ENCODE measurements at regions not wholly inside any gene's neighbourhood (a gene's known extent, or its start where the extent isn't known, plus 50 kb on each side); places are given as distances from the start of the nearest gene placed in this dataset.

DNA sequence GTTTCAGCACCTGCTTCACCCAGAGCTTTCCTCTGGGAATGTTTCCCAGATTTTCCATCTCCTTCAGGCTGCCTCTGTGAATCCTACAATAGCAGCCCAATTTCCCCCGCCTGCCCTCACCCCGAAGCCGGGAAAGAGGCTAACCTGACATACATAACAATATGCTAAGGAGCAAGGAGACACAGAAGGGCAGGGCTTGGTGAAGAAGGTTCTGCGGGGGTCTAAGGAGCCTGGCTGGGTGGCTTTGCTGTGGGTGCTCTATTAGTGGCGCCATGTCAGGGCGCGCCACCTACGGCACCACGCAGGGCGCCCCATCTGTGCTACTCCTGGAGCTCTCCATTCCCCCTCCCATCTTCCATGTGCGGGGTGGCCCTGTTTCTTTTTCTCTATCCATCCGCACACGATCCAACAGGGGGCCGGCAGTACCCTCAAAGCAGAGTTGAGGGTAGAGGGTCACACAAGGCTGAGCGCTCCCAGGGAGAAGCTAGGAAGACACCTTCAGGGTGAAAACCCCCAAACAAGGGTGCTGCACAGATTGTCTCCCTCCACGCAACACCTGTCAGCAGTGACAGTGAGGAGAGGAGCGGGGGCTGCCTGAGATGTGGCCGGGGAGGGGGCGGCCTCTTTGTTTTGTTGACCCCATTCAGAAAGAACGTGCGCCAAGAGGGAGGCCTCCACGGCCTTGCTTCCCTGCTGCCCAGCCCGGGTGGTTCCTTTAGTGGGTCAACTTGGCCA is 101.4 kb downstream of the PDCL3 start:
- WGBS (ENCODE audit: insufficient coverage), result 99% methylated on average over 15 of the region's 23 CpGs
- TF ChIP-seq CTCF (IDR thresholded peaks at IDR 0.05) (no peak), EZH2 (IDR thresholded peaks at IDR 0.05; ENCODE audit: borderline replicate concordance, insufficient read depth, low read depth, low read length, poor library complexity, severe bottlenecking) (no peak)
- Mint-ChIP-seq H3K27me3 (peaks cover 28% of the 10 kb centered on the region), H3K27ac (no peak overlapping the region), H3K4me1 (no peaks in the 10 kb centered on the region), H3K9me3 (ENCODE audit: insufficient read depth) (no peaks in the 10 kb centered on the region), H3K4me3 (no peak overlapping the region)
- H3K4me2 ChIP-seq (replicated peaks; ENCODE audit: low read depth, low read length, poor library complexity, severe bottlenecking), result no peak overlapping the region
- H3K9me3 ChIP-seq (ENCODE audit: control extremely low read depth in 1 of 3, control insufficient read depth in 2 of 3, insufficient read depth in 1 of 3, low read length in 2 of 3), result no peaks in the 10 kb centered on the region
- H3K36me3 ChIP-seq (replicated peaks in 1 of 2; ENCODE audit: control extremely low read depth in 1 of 2, control insufficient read depth in 1 of 2, extremely low read depth in 1 of 2, insufficient read depth in 2 of 2, low read length in 1 of 2), result no peaks in the 10 kb centered on the region
- intact Hi-C loops (cut with micrococcal nuclease), result no loop called here
- no peaks in the 10 kb centered on the region for H3K79me2 ChIP-seq (ENCODE audit: control insufficient read depth, insufficient read depth, low read length)
- POLR2A ChIA-PET, result no interaction called here
- H3K27me3 ChIP-seq (replicated peaks in 1 of 4; ENCODE audit: control extremely low read depth in 1 of 4, control insufficient read depth in 3 of 4, insufficient read depth in 4 of 4, low read length in 3 of 4), result peaks cover 0 to 5% (median 0%) of the 10 kb centered on the region in 4 experiments
- H3K4me1 ChIP-seq (ENCODE audit: control insufficient read depth in 2 of 2, insufficient read depth in 2 of 2, low read length in 2 of 2), result no peaks in the 10 kb centered on the region
- no peak overlapping the region for H3K4me3 ChIP-seq (ENCODE audit: control extremely low read depth in 1 of 5, extremely low read depth in 1 of 5, insufficient read depth in 1 of 5, low read depth in 2 of 5, low read length in 4 of 5)
- H3K27ac ChIP-seq (ENCODE audit: low read length in 2 of 2), result no peak overlapping the region
- no peak overlapping the region for H2AFZ ChIP-seq (ENCODE audit: insufficient read depth, low read depth, low read length, poor library complexity, severe bottlenecking)
- no peak overlapping the region for H3K9ac ChIP-seq (ENCODE audit: low read length)
- no peak for DNase-seq
- no peaks in the 10 kb centered on the region for H4K20me1 ChIP-seq (ENCODE audit: control insufficient read depth, insufficient read depth, low read length, poor library complexity, severe bottlenecking)
- no peak for ATAC-seq (ENCODE audit: low read depth)
- CTCF ChIA-PET, result no interaction called here

- Mint-ChIP-seq H3K4me1 (no peaks in the 10 kb centered on the region), H3K27ac (no peak overlapping the region), H3K9me3 (ENCODE audit: insufficient read depth) (no peaks in the 10 kb centered on the region), H3K27me3 (peaks cover 24% of the 10 kb centered on the region), H3K4me3 (no peak overlapping the region)
- CTCF ChIA-PET, result no interaction called here
- H3K27me3 ChIP-seq (replicated peaks in 1 of 4; ENCODE audit: control extremely low read depth in 1 of 4, control insufficient read depth in 3 of 4, insufficient read depth in 4 of 4, low read length in 3 of 4), result peaks cover 0 to 5% (median 0%) of the 10 kb centered on the region in 4 experiments
- 43% methylated on average over 2 of the region's 2 CpGs for WGBS (ENCODE audit: insufficient coverage)
- H3K36me3 ChIP-seq (replicated peaks in 1 of 2; ENCODE audit: control extremely low read depth in 1 of 2, control insufficient read depth in 1 of 2, extremely low read depth in 1 of 2, insufficient read depth in 2 of 2, low read length in 1 of 2), result no peaks in the 10 kb centered on the region
- ATAC-seq (ENCODE audit: low read depth) (no peak), DNase-seq (no peak)
- POLR2A ChIA-PET, result no interaction called here
- no peak overlapping the region for H3K4me2 ChIP-seq (replicated peaks; ENCODE audit: low read depth, low read length, poor library complexity, severe bottlenecking)
- no peak overlapping the region for H2AFZ ChIP-seq (ENCODE audit: insufficient read depth, low read depth, low read length, poor library complexity, severe bottlenecking)
- H3K9me3 ChIP-seq (ENCODE audit: control extremely low read depth in 1 of 3, control insufficient read depth in 2 of 3, insufficient read depth in 1 of 3, low read length in 2 of 3), result no peaks in the 10 kb centered on the region
- H3K4me1 ChIP-seq (ENCODE audit: control insufficient read depth in 2 of 2, insufficient read depth in 2 of 2, low read length in 2 of 2), result no peaks in the 10 kb centered on the region
- TF ChIP-seq CTCF (IDR thresholded peaks at IDR 0.05) (no peak), EZH2 (IDR thresholded peaks at IDR 0.05; ENCODE audit: borderline replicate concordance, insufficient read depth, low read depth, low read length, poor library complexity, severe bottlenecking) (no peak)
- intact Hi-C loops (cut with micrococcal nuclease), result no loop called here
- no peak overlapping the region for H3K27ac ChIP-seq (ENCODE audit: low read length in 2 of 2)
- no peak overlapping the region for H3K9ac ChIP-seq (ENCODE audit: low read length)
- no peak overlapping the region for H3K4me3 ChIP-seq (ENCODE audit: control extremely low read depth in 1 of 5, extremely low read depth in 1 of 5, insufficient read depth in 1 of 5, low read depth in 2 of 5, low read length in 4 of 5)
- no peaks in the 10 kb centered on the region for H3K79me2 ChIP-seq (ENCODE audit: control insufficient read depth, insufficient read depth, low read length)
- H4K20me1 ChIP-seq (ENCODE audit: control insufficient read depth, insufficient read depth, low read length, poor library complexity, severe bottlenecking), result no peaks in the 10 kb centered on the region
Observed at GRCh38 chr2:100664756-100665101, 101.9 kb downstream of the PDCL3 start.
